Right atrium auricular region (tissue), 2 donors: ENCODE measurements at regions not wholly inside any gene's neighbourhood (a gene's known extent, or its start where the extent isn't known, plus 50 kb on each side); places are given as distances from the start of the nearest gene placed in this dataset.

Experiments
- DNase-seq: peaks from one replicate; pipeline ENCODE4 v3.0.0-alpha.2; 2019; ENCODE audit warnings: low spot score
- H3K27ac ChIP-seq, 2 donors: fragments of 200-600 bp; sonication (generic); 1 replicate in 1 of 2; 2 replicates in 1 of 2; pipeline ENCODE4 v1.5.1; 2016 to 2019
- H3K27me3 ChIP-seq, 2 donors: fragments of 200-600 bp; sonication (generic); one replicate each; pipeline versions ENCODE4 v1.5.1 to v1.6.0; 2017 to 2019
- H3K36me3 ChIP-seq: fragments of 200-600 bp; sonication (generic); one replicate; pipeline ENCODE4 v1.5.1; 2016
- H3K4me1 ChIP-seq, 2 donors: fragments of 200-600 bp; sonication (generic); one replicate each; pipeline versions ENCODE4 v1.5.1 to v1.6.0; 2017 to 2019
- H3K4me3 ChIP-seq, 2 donors: fragments of 200-600 bp; sonication (generic); 1 replicate in 1 of 2; 2 replicates in 1 of 2; pipeline ENCODE4 v1.5.1; 2017 to 2019; ENCODE audit warnings: mild to moderate bottlenecking in 1 of 2, moderate library complexity in 1 of 2
- H3K9me3 ChIP-seq, 2 donors: fragments of 200-600 bp; sonication (generic); one replicate each; pipeline ENCODE4 v1.5.1; 2019
- CTCF ChIP-seq, 2 donors: fragments of 200-600 bp; sonication (generic); IDR thresholded peaks; one replicate each; pipeline ENCODE4 v1.5.1; 2019; ENCODE audit warnings: antibody characterized with exemption in 2 of 2

GRCh38 chr16:63481060-63481459 lies 1444.8 kb upstream of the CDH8 start:
- Histone ChIP-seq H3K27me3 (no peaks in the 10 kb centered on the region), H3K4me1 (no peaks in the 10 kb centered on the region), H3K36me3 (no peaks in the 10 kb centered on the region), H3K4me3 (no peak overlapping the region), H3K27ac (no peak overlapping the region), H3K9me3 (no peaks in the 10 kb centered on the region)
- no peak for TF ChIP-seq CTCF (IDR thresholded peaks at IDR 0.05)
- DNase-seq, result no peak

- Histone ChIP-seq H3K9me3 (no peaks in the 10 kb centered on the region), H3K27ac (no peak overlapping the region), H3K36me3 (no peaks in the 10 kb centered on the region), H3K4me3 (no peak overlapping the region), H3K4me1 (no peaks in the 10 kb centered on the region), H3K27me3 (no peaks in the 10 kb centered on the region)
- DNase-seq, result no peak
- TF ChIP-seq CTCF (IDR thresholded peaks at IDR 0.05), result no peak
Observed at GRCh38 chr16:63473725-63474124, 1437.5 kb upstream of the CDH8 start.

GRCh38 chr16:63467513-63467912 lies 1431.3 kb upstream of the CDH8 start:
- no peak for TF ChIP-seq CTCF (IDR thresholded peaks at IDR 0.05)
- Histone ChIP-seq H3K36me3 (no peaks in the 10 kb centered on the region), H3K4me1 (no peaks in the 10 kb centered on the region), H3K27me3 (no peaks in the 10 kb centered on the region), H3K9me3 (no peaks in the 10 kb centered on the region), H3K27ac (no peak overlapping the region), H3K4me3 (no peak overlapping the region)
- no peak for DNase-seq

- Histone ChIP-seq H3K27ac (no peak overlapping the region), H3K4me3 (no peak overlapping the region), H3K9me3 (no peaks in the 10 kb centered on the region), H3K36me3 (no peaks in the 10 kb centered on the region), H3K27me3 (no peaks in the 10 kb centered on the region), H3K4me1 (no peaks in the 10 kb centered on the region)
- no peak for DNase-seq
- TF ChIP-seq CTCF (IDR thresholded peaks at IDR 0.05), result no peak
Observed at GRCh38 chr16:63462316-63462715, 1426.1 kb upstream of the CDH8 start.

GRCh38 chr16:63461248-63461841 lies 1425.1 kb upstream of the CDH8 start:
- Histone ChIP-seq H3K9me3 (no peaks in the 10 kb centered on the region), H3K4me3 (no peak overlapping the region), H3K36me3 (no peaks in the 10 kb centered on the region), H3K27ac (no peak overlapping the region), H3K4me1 (no peaks in the 10 kb centered on the region), H3K27me3 (no peaks in the 10 kb centered on the region)
- no peak for DNase-seq
- TF ChIP-seq CTCF (IDR thresholded peaks at IDR 0.05), result peak in 1 of 2 donors; percentile 58

GRCh38 chr16:63458846-63459245 lies 1422.6 kb upstream of the CDH8 start:
- no peak for DNase-seq
- Histone ChIP-seq H3K4me1 (no peaks in the 10 kb centered on the region), H3K36me3 (no peaks in the 10 kb centered on the region), H3K27me3 (no peaks in the 10 kb centered on the region), H3K4me3 (no peak overlapping the region), H3K27ac (no peak overlapping the region), H3K9me3 (no peaks in the 10 kb centered on the region)
- TF ChIP-seq CTCF (IDR thresholded peaks at IDR 0.05), result no peak
